Epithelial cell of esophagus (primary cell): ENCODE measurements at regions not wholly inside any gene's neighbourhood (a gene's known extent, or its start where the extent isn't known, plus 50 kb on each side); places are given as distances from the start of the nearest gene placed in this dataset.

Experiments used
- DNase-seq: peaks from one replicate; pipeline ENCODE4 v3.0.0; 2010; ENCODE audit warnings: low read depth
- H3K4me3 ChIP-seq: 2 replicates; pipeline ENCODE4 v1.5.1; 2011; ENCODE audit warnings: mild to moderate bottlenecking, low read length, control low read depth
- TF ChIP-seq, protein P1 (sequence below): IDR thresholded peaks from 2 replicates; pipeline ENCODE4 v1.5.1; 2011; ENCODE audit warnings: low read depth, mild to moderate bottlenecking, low read length, control low read depth, inconsistent platforms; ENCODE audit not compliant: insufficient read depth; ENCODE audit errors: missing control alignments

DNA sequence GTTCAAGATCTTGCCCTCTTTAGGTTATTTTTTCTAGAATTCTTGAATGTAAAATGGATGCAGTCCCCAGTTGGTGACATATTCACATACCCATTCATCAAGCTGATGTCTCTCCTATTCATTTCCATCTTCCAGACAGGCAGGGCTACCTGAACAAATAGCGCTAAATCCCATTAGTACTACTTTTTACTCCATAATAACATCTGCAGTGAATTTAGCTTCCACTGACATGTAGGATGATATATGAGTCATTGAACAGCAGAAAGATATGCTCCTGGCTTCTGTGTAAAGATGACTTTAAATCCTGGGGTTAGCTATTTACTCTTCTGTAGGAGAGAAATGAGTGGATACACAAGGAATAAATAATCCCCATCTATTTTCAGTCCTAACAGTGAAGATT, 194.7 kb downstream of the RND3 start:
- peak; percentile 39 for DNase-seq
- H3K4me3 ChIP-seq: no peak overlapping the region
- TF ChIP-seq, protein P1, sequence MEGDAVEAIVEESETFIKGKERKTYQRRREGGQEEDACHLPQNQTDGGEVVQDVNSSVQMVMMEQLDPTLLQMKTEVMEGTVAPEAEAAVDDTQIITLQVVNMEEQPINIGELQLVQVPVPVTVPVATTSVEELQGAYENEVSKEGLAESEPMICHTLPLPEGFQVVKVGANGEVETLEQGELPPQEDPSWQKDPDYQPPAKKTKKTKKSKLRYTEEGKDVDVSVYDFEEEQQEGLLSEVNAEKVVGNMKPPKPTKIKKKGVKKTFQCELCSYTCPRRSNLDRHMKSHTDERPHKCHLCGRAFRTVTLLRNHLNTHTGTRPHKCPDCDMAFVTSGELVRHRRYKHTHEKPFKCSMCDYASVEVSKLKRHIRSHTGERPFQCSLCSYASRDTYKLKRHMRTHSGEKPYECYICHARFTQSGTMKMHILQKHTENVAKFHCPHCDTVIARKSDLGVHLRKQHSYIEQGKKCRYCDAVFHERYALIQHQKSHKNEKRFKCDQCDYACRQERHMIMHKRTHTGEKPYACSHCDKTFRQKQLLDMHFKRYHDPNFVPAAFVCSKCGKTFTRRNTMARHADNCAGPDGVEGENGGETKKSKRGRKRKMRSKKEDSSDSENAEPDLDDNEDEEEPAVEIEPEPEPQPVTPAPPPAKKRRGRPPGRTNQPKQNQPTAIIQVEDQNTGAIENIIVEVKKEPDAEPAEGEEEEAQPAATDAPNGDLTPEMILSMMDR: no peak

DNA sequence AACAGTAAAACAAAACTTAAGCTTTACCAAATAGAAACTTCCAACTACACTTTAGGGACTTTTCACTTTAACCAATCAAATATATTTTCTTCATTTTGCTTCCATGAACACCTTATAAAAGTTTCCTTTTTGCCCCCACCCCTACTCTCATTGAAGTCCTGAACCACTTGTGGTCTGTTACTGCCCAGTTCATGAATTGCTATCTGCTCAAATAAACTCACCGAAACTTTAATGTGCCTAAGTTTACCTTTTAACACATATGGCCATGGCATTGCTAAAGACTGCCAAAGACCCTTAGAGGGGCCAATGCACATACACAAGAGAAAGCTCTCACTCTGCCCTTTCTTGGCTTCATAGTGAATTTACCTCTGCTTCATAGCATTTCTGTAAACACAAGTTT, 195.3 kb downstream of the RND3 start:
- TF ChIP-seq, protein P1: no peak
- no peak overlapping the region for H3K4me3 ChIP-seq
- DNase-seq: no peak

DNA sequence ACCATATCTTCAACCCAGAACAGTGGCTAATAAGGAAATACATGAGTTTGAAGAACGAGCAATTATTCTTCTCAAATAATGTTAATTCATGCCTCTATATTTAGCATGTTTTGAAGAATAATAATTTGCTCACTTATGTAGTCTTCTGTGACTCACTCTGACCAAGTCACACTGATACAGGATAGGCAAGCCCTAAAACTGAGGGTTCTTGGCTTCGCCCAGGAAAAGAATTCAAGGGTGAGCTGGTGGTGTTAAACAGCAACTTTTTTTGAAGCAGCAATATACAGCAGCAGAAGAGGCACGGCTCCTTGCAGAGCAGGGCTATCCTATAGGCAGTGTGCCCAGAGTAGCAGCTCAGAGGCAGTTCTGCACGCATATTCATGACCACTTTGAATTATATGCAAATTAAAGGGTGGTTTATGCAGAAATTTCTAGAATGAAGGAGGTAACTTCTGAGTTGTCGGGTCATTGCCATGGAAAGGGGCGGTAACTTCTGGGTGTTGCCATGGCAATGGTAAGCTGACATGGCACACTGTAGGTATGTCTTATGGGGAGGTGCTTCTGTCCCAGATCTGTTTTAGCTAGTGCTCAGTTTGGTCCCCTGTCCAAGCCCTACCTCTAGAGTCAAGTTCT, 200.6 kb downstream of the RND3 start:
- DNase-seq: peak; percentile 77
- TF ChIP-seq, protein P1: no peak
- H3K4me3 ChIP-seq: no peak overlapping the region

DNA sequence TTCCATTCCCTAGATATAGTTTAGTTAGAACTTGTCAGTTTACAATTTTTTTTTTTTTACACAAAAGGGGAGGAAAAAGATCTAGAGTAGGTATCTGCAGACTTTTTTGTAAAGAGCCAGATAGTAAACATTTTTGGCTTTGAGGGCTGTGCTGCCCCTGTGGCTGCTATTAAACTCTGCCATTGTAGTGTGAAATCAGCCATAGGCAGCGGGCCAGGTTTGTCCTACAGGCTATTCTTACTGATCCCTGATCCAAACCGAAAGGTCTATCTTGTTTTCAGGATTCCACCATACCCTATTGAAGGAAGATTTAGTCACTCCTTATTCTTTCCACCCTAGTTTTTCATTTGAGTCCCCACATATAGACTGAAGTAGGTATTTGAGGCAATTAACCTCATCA, 203.4 kb downstream of the RND3 start:
- H3K4me3 ChIP-seq: no peak overlapping the region
- TF ChIP-seq, protein P1: no peak
- no peak for DNase-seq

DNA sequence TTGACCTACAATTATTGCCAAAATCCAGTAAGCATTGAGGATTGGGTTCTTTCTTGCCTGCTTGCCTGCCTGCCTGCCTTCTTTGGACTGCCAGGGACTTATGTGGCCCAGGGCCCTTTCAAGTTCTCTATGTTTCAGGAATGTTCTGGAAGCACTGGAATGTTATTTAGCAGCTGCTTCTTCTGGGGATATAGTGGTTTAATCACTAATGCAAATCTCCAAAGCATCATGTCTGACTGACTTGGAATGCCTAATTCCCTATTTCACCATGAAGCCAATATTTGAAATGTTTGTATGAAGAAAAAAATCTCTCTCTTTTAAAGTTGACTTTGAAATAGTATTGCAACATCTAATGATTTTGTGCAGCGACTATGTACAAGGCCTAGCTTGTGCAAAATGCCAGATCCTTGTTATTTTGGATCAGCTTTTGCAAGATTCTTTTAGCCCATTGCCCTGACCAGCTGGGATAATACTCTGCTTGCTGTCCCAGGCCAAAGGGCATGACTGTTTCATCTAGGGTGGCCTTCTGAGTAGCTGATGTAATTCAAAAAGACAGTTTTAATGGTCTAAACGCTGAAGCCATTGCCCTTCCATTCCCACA, 204.6 kb downstream of the RND3 start:
- DNase-seq: no peak
- no peak overlapping the region for H3K4me3 ChIP-seq
- TF ChIP-seq, protein P1: no peak

DNA sequence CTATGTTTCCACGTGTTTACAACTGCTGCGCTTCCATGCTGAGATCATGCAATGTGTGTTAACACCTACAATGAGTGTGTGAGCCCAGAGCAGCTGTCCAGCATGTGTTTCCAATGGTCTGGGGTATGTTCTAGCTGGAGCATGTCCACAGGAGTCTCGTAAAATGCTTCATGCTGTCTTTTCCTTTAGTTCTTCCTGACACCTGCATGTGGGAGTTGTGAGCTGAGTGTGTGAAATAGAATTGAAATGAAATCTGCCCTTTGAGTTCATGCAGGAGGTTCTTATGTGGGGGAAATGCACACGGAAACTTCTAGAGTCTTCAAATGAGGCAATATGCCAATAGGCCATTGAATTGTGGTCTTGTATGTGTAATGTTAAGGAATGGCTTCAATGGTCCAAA, 205.1 kb downstream of the RND3 start:
- TF ChIP-seq, protein P1: no peak
- DNase-seq: no peak
- H3K4me3 ChIP-seq: no peak overlapping the region

DNA sequence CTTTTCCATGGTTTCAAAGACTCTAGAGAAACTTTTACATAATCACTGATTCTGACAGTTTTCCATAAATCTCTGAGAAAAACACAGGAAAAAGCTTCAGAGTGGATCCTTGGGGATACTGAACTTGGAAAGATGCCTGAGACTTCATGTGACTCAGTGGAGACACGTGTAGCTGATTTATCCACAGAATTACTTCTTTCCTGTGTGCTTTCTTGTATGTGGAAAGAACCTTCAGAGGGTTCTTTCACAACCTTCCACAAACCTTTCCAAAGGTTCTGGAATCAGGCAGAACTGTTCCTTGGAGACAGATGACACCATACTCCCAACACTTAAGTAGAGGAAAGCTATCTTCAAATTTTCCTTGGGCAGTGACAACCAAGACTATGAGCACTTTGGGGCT, 207.2 kb downstream of the RND3 start:
- H3K4me3 ChIP-seq: no peak overlapping the region
- peak; percentile 84 for DNase-seq
- TF ChIP-seq, protein P1: no peak
